ENCODE measurements at regions not wholly inside any gene's neighbourhood (a gene's known extent, or its start where the extent isn't known, plus 50 kb on each side); places are given as distances from the start of the nearest gene placed in this dataset.

GRCh38 chr18:55732227-55733106, 144.5 kb upstream of the TCF4 start:
- no peak for TF ChIP-seq ELK1 (IDR thresholded peaks at IDR 0.05; ENCODE audit: borderline replicate concordance, low read depth, low read length)
- TF ChIP-seq RCOR1 (IDR thresholded peaks at IDR 0.05; ENCODE audit: insufficient replicate concordance, low read length) = no peak
- TF ChIP-seq RFX5 (IDR thresholded peaks at IDR 0.05; ENCODE audit: low read depth, low read length) = no peak
- TF ChIP-seq CTCF (conservative IDR thresholded peaks at IDR 0.05; ENCODE audit: low read depth, low read length) = no peak
- no peak for TF ChIP-seq POLR2A (IDR thresholded peaks at IDR 0.05; ENCODE audit: low read depth, low read length)
- TF ChIP-seq MAFK (IDR thresholded peaks at IDR 0.05; ENCODE audit: low read depth, low read length) = no peak
- no peak for TF ChIP-seq SMC3 (IDR thresholded peaks at IDR 0.05; ENCODE audit: low read depth, low read length)
- no peak for TF ChIP-seq NFE2L2 (IDR thresholded peaks at IDR 0.05; ENCODE audit: low read depth, low read length)

Data from IMR-90 (cell line).